Vagina (tissue), 2 donors: ENCODE measurements at regions not wholly inside any gene's neighbourhood (a gene's known extent, or its start where the extent isn't known, plus 50 kb on each side); places are given as distances from the start of the nearest gene placed in this dataset.

Experiments used
- CTCF ChIP-seq, 3 experiments: fragments of 450-650 bp in 2 of 3; fragments of 200-600 bp in 1 of 3; sonication (generic) in 1 of 3; IDR thresholded peaks; one replicate each; pipeline ENCODE4 v1.5.1; 2017 to 2019; ENCODE audit warnings: antibody characterized with exemption in 3 of 3, mild to moderate bottlenecking in 2 of 3, moderate library complexity in 2 of 3
- POLR2A ChIP-seq, 2 donors: fragments of 450-650 bp; IDR thresholded peaks; one replicate each; pipeline ENCODE4 v1.6.1; 2017; ENCODE audit warnings: antibody characterized with exemption in 2 of 2, mild to moderate bottlenecking in 2 of 2, moderate library complexity in 2 of 2
- POLR2AphosphoS5 ChIP-seq, 2 donors: sonication (generic); formaldehyde crosslinking; IDR thresholded peaks; one replicate each; pipeline ENCODE4 v1.9.0; 2017; ENCODE audit warnings: antibody characterized with exemption in 2 of 2, mild to moderate bottlenecking in 2 of 2, low read depth in 1 of 2; ENCODE audit not compliant: insufficient read depth in 1 of 2

- TF ChIP-seq CTCF (IDR thresholded peaks at IDR 0.05): no peak
- TF ChIP-seq POLR2A (IDR thresholded peaks at IDR 0.05): no peak
- TF ChIP-seq POLR2AphosphoS5 (IDR thresholded peaks at IDR 0.05; ENCODE audit: insufficient read depth in 1 of 2, low read depth in 1 of 2): no peak
These were observed 232.7 kb upstream of the SGK1 start for GRCh38 chr6:134550604-134551003.
